Activated effector memory CD4-positive, alpha-beta T cell treated with anti-CD3 and anti-CD28 coated beads, Interleukin-2, amount 50 U/mL, for 16 hours (primary cell): ENCODE measurements at regions not wholly inside any gene's neighbourhood (a gene's known extent, or its start where the extent isn't known, plus 50 kb on each side); places are given as distances from the start of the nearest gene placed in this dataset.

ENCODE experiments used
- DNase-seq: peaks from one replicate; pipeline ENCODE4 v3.0.0-alpha.2; 2020

DNA sequence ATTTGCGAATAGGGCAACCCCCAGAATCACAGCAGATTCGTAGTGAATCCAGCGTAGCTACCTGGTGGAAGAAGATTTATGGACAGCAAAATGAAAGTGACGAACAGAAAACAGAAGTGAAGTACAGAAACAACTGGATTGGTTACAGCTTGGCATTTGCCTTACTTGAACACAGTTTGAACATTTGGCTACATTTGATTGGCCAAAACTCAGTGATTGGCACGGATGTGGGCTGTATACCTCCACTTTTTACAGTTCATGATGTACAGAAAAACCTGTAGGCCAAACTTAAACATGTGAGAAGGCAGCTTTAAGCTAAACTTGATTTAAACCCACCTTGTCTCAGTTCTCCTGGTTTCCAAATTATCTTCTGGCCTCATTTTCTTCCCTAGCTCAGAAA lies 49.9 kb upstream of the AMN1 start:
- no peak for DNase-seq
